Amniotic epithelial cell (primary cell): ENCODE measurements at regions not wholly inside any gene's neighbourhood (a gene's known extent, or its start where the extent isn't known, plus 50 kb on each side); places are given as distances from the start of the nearest gene placed in this dataset.
"Not testable (repeated sequence)": the region's sequence is repeated elsewhere in the genome, so short reads cannot be mapped to it uniquely, and the experiment has no call there.

Experiments
- DNase-seq: peaks from one replicate; pipeline ENCODE4 v3.0.0-alpha.2; 2010; ENCODE audit warnings: low read depth

- no peak for DNase-seq
These were observed 66.0 kb downstream of the KBTBD8 start for GRCh38 chr3:67064105-67064504.

- no peak for DNase-seq
These were observed 69.1 kb downstream of the KBTBD8 start for GRCh38 chr3:67067251-67067650.

- DNase-seq: not testable (repeated sequence)
These were observed 74.5 kb downstream of the KBTBD8 start for GRCh38 chr3:67072640-67073039.

- DNase-seq: no peak
These were observed 75.7 kb downstream of the KBTBD8 start for GRCh38 chr3:67073812-67074211.

GRCh38 chr3:67075295-67075694 is 77.2 kb downstream of the KBTBD8 start:
- DNase-seq: no peak

GRCh38 chr3:67076607-67077006 is 78.5 kb downstream of the KBTBD8 start:
- no peak for DNase-seq

- DNase-seq: peak; percentile 36
These were observed 79.5 kb downstream of the KBTBD8 start for GRCh38 chr3:67077656-67078055.

- no peak for DNase-seq
These were observed 84.5 kb downstream of the KBTBD8 start for GRCh38 chr3:67082533-67083024.

- DNase-seq: no peak
These were observed 85.2 kb downstream of the KBTBD8 start for GRCh38 chr3:67083277-67083676.

GRCh38 chr3:67087788-67088187 is 89.7 kb downstream of the KBTBD8 start:
- DNase-seq: no peak

GRCh38 chr3:67090474-67090873 is 92.4 kb downstream of the KBTBD8 start:
- peak; percentile 62 for DNase-seq

- no peak for DNase-seq
These were observed 95.2 kb downstream of the KBTBD8 start for GRCh38 chr3:67093305-67093704.

GRCh38 chr3:67094167-67094566 is 96.1 kb downstream of the KBTBD8 start:
- no peak for DNase-seq

- DNase-seq: peak; percentile 20
These were observed 96.7 kb downstream of the KBTBD8 start for GRCh38 chr3:67094774-67095173.

- no peak for DNase-seq
These were observed 106.3 kb downstream of the KBTBD8 start for GRCh38 chr3:67104388-67104787.

- no peak for DNase-seq
These were observed 108.8 kb downstream of the KBTBD8 start for GRCh38 chr3:67106874-67107273.

- peak; percentile 71 for DNase-seq
These were observed 111.6 kb downstream of the KBTBD8 start for GRCh38 chr3:67109651-67110204.

- DNase-seq: peak; percentile 80
These were observed 115.8 kb downstream of the KBTBD8 start for GRCh38 chr3:67113802-67114407.

GRCh38 chr3:67118122-67118521 is 120.0 kb downstream of the KBTBD8 start:
- DNase-seq: no peak

- no peak for DNase-seq
These were observed 120.5 kb downstream of the KBTBD8 start for GRCh38 chr3:67118635-67119034.

- DNase-seq: no peak
These were observed 125.8 kb downstream of the KBTBD8 start for GRCh38 chr3:67123914-67124313.

- DNase-seq: no peak
These were observed 129.1 kb downstream of the KBTBD8 start for GRCh38 chr3:67127254-67127653.

GRCh38 chr3:67142432-67142831 is 144.3 kb downstream of the KBTBD8 start:
- DNase-seq: no peak

GRCh38 chr3:67145738-67146137 is 147.6 kb downstream of the KBTBD8 start:
- DNase-seq: no peak
